Activated CD4-positive, alpha-beta T cell treated with anti-CD3 and anti-CD28 coated beads, Interleukin-2, amount 50 U/mL, for 48 hours (primary cell): ENCODE measurements at regions not wholly inside any gene's neighbourhood (a gene's known extent, or its start where the extent isn't known, plus 50 kb on each side); places are given as distances from the start of the nearest gene placed in this dataset.
"Not testable (repeated sequence)": the region's sequence is repeated elsewhere in the genome, so short reads cannot be mapped to it uniquely, and the experiment has no call there.

ENCODE experiments used
- DNase-seq, 2 experiments: peaks; one replicate each; pipeline ENCODE4 v3.0.0-alpha.2; 2020

DNA sequence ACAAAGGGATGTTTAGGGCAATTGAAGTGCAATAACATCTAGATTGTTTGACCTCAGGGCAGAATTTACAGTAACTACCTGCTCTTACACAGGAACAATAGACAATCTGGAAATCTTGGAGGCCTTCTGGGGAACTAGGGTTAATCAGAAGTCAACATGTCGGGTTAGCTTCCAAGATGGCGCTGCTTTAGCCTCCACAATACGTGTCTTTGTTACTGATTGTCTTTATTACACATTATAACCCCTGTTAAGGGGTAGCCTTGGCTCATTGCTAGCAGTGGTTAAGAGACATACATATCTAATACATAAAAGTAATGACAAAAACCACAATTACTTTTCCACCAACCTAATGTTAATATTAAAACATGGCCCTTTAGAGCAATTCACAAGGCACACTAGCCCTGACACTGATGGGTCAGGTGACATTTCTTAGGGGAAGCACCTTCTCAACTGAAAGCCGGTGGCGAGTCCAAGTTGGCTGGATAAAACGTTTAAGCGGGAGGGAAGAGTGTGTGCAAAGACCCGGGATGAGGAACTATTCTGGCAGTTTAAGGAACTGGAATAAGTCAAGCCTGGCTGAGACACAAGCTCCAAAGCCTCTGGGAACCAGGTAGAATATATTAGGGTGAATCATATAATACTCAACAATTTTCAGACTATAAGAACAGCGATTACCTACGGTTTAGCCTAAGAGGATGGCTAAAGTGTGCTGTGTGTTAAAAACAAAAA lies 236.9 kb downstream of the BCAS1 start:
- DNase-seq, result no peak

DNA sequence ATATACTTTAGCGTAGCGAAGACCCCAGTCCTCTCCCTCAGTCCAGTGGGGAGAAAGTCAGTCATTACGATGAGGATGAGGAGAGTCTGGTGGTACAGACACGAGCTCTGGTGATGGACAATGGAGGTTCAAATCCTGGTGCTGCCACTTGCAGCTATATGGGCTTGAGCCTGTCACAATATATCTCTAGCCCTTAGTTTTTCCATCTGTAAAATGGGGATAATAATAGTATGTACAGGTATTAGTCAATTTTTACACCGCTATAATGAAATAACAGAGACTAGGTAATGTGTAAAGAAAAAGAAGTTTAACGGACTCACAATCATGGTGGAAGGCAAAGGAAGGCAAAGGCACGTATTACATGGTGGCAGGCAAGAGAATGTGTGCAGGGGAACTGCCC lies 237.9 kb downstream of the BCAS1 start:
- no peak for DNase-seq

DNA sequence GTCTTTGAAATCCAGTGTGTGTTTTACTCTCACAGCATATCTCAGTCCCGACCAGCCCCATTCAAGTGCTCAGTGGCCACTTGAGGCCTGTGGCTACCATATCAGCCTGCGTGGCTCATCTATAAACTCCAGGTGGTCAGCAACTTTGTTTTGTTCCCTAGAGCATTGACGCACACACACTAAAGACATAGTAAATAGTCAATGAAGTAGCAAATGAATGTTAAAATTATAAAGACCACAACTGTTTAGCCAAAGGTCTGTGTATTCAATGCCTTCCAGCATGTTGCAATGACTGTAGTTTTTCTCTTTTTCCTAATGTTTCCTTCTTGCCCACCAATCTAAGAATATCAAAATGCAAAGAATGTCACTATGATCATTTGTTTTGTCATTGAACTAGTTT lies 238.2 kb upstream of the ZNF217 start:
- no peak for DNase-seq

DNA sequence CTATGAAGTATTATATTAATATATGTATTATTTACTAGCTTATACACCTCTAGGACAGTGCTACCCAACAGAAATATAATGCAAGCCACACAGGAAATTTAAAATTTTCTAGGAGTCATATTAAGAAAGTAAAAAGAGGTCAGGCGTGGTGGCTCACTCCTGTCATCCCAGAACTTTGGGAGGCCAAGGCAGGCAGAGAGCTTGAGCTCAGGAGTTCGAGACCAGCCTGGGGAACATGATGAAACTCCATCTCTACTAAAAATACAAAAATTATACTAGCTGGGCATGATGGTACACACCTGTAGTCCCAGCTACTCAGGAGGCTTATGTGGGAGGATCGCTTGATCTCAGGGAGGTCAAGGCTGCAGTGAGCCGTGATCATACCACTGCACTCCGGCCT lies 237.6 kb upstream of the ZNF217 start:
- DNase-seq, result no peak

DNA sequence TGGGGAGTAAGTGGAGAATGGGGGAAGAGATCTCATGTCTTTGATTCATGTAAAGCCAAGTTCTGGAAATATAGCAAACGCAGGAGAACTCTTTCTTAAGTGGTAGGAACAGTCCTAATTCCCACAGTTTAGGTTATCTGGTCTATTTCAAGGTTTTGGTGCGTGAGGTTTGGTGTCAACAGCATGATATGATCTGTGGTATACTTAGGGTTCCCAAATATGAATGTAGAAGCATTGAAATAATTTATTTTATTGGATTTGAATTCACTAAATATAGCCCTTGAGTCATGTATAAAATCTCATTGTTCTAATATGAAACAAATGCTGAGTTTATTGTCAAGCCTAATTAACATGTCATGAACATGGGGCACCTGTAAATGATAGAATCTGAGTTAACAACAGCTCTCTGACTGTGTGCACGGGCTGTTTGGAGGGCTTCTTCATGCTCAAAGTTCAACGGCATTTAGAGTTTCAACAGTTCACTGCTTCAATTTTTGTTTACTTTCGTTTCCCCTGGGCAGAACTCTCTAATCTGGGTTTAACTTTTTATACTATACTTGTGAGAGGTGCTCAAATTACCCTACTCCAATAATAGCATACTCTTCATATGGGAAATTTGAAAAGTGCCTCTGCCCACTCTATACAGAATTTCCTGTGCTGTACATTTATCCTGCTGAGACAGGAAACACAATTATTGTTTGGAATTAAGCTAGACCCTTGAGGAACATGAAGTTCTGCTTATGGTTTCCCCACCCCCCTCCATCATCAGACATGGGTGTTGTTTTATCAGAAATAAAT lies 236.3 kb upstream of the ZNF217 start:
- no peak for DNase-seq

DNA sequence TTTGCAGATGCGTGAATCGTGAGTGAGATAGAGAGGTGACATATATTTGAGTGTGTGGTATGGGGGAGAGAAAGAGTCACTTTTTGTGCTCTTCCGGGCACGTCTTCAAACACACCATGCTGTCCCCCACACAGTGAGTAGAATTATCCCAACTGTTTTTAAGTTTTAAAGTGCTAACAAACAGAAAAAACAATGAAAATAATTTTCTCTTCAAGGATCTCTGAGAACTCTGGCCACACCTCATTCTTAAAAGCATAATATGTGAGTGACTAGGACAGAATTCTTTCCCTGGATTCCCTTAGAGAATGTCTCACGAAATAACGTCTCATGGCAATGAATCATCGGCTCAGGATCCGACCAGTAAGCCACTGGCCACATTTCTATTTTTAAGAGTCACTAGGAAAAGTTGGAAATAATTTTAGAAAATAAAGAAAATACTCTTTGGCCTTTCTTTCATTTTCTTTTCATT lies 235.7 kb upstream of the ZNF217 start:
- DNase-seq, result no peak

DNA sequence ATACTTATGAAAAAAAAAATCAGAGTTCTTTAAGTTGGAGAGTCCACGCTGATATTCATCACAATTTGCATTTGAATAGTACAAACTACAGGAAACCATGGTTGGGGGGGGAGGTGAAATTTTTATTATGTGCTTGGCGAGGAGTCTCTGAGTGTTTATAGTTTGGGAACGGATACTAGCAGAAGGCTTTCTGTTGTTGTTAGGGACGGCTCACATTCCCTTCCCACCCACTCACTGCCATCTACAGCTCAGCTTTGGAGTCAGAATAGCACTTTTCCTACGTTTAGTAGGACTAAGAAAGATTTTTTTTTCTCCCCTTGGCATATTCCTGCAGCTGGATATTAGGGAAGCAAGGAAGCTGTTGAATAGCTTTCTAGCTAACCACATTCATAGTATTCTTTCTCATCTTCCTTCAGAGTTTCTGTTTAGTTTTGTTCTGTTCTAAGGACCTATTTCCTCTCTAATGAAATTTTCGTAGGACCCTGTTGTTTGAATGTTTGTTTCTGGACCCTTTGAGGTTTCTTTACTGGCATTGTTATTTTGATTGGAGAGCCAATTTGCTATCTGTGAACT lies 235.1 kb upstream of the ZNF217 start:
- no peak for DNase-seq

DNA sequence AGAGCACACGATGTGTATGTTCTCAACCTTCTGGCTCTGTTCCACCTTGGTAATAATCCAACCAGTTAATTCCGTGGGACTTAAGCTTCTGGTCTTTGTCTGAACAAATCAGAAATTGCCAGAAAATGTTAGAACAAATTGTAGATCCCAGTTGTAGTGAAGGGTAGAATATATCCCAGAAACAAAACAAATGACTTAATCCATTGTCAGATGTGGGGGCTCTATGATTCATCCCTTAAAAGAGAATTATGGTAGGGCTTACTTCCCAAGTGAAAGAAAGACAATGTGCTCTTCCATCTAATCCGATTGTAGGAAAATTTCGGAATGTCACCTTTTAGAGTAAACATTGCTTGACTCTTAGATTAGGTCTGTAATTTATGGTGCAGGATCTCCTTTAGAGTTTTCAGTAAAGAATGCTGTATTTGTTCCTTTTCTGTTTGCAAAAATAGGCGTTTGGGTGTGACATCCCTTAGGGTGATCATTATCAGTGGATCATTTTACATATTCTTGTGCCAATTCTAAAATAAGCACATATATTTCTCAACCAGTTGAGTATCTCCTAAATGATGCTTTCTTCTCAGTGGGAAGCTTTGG lies 234.5 kb upstream of the ZNF217 start:
- no peak for DNase-seq

DNA sequence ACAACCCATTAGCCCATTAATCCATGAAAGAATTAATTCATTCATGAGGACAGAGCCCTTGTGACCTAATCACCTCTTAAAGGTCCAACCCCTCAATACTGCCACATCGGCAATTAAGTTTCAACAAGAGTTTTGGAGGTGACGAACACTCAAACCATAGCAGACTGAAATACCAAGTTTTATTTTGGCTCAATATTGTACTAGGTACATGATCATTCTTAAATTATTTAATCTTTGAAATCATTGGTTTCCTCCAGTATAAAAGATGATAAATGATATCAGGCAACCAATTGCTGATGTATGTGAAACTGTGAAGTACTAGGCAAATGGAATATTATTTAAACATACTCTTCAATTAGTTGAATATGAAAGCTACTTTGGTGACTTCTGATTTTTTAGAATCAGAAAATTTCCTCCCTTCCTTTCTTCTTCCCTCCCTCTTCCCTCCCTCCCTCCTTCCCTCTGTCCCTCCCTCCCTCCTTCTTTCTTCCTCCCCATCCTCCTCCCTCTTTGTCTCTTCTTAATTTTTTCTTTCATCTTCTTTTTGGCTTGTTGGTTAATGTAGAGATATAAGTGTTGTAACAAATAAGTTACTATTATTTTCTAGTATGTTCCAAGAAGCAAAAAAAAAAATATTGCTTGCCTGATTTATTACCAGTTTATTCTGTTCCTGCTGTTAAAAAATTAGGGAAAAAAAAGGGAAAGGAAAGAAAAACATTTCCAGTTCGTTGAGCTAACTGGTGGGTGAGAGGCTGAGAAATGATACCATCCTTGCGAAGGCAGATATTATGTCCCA lies 233.9 kb upstream of the ZNF217 start:
- no peak for DNase-seq

DNA sequence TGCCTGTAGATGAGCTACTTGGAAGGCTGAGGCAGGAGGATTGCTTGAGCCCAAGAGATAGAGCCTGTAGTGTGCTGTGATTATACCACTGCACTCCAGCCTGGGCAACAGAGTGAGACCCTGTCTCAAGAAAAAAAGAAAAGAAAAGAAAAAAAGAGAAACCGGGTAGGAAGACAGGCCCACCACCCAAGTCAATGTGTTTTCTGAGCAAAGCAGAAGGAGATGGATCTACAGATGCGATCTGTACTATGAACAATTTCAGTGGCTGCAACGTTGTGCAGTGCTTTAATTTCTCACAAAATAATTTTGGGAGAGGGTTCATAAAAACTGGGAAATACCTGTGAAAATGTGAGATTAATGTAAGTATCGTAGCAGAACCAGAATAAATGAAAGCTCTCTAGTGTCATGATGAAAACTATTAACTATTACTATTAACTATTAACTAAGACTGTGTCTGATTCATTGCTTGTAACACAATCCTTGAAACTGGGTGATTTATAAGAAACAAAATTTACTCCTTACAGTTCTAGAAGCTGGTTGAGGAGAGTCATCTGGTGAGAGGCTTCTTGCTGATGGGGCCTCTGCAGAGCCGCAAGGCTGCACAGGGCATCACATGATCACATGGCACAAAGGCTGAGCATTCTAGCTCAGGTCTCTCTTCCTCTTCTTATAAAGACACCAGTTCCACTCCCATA lies 233.1 kb upstream of the ZNF217 start:
- no peak for DNase-seq

DNA sequence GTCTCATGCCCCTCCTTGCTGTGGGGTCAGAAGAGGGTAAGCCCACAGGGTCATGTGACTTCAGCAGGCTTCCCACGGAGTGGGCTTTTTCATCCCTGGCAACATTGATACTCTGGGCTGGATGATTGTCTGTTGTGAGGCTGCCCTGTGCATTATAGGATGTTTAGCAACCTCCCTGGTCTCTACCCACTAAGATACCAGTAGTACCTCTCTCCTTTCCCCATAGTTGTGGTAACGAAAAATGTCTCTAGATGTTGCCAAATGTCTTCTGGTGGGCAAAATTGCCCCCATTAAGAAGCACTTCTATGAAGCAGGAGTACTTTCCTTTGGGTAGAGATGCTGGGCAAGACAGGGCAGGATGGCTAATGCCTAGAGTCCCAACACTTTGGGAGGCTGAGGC lies 232.5 kb upstream of the ZNF217 start:
- no peak for DNase-seq

DNA sequence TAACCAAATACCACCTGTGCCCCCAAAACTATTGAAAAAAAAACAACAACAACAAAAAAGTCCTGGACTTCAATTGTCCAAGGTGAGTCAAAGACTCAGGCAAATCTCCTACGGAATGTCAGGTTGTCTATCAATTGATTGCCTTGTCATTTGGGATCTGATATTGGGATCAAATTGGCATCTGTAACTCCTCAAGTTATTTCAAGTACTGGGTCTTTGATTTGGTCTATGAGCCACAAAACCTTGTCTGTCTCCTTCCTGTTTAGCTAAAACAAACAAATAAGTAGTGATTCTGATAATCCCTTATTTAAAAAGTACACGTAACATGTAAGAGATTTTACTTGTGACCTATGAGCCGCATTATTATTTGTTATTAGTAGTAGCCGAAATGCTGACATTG lies 231.6 kb upstream of the ZNF217 start:
- no peak for DNase-seq

DNA sequence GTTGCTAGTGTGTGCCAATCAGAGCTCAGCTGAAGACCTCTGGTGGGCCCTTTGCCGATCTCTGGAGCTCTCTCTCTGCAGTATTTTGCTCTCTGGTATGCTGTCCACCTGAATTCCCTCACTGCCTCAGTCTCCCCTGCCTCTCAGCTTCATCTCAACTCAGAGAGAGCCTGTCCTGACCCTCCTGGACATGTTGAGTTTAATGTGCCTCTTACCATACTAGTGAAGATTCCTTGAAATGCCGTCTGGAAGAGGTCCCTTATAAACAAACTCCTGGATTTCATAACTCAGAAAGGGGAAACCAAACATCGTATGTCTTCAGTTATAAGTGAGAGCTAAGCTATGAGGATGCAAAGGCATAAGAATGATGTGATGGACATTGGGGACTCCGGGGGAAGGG lies 231.1 kb upstream of the ZNF217 start:
- no peak for DNase-seq

DNA sequence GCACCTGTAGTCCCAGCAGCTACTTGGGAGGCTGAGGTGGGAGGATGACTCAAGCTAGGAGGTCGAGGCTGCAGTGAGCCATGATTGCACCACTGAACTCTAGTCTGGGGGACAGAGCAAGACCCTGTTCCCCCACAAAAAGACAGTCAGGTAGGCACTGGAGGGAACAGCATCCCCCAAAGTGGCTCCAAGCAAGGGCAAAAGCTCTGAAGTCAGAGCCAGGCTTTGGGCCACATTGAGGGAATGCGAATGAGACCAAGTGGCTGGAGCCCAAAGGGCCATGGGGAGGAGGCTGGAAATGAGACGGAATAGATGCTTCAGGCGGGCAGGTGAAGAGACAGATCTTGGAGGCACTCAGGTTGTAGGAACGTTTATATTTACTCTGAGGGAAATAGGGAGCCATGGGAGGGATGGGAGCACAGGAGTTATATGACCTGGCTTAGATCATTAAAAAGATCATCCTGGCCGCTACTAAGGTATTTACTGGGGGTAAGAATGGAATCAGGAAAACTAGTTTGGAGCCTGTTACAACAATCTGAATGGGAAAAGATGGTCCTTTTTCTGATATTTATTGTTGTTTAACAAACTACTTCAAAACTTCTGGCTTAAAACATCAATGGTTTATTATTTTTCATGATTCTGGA lies 229.6 kb upstream of the ZNF217 start:
- DNase-seq, result no peak

DNA sequence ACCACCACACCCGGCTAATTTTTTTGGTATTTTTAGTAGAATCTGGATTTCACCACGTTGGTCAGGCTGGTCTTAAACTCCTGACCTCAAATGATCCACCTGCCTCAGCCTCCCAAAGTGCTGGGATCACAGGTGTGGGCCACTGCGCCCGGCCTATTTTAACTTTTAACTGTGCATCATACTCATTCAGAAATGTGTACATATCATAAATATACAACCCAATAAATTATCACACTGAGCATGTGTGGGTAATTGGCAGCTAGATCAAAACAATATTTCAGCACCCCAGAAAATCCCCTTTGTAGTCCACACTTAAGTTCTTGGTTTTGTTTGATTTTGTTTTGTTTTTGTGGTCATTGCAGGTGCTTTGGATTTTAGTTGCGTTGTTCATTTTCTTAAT lies 228.9 kb upstream of the ZNF217 start:
- DNase-seq, result no peak

DNA sequence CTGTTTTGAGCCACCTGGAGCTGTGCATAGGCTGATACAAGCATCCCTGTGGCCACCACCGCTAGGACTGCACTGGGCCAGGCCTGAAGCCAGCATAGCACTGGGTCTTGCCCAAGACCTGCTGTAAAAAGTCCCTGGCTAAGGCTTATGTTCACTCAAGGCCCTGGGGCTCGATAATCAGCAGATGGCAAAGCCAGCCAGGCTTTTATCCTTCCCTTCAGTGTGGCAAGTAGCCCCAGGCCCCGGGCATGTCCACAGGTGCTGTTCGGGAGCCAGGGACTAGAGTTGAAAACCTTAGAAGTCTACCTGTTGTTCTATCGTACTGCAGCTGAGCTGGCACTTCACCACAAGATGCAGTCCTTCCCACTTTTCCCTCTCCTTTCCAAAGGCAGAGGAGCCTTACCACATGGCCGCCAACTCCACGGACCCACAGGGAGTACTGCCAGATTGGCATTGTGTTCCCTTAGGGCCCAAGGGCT lies 226.4 kb upstream of the ZNF217 start:
- no peak for DNase-seq

DNA sequence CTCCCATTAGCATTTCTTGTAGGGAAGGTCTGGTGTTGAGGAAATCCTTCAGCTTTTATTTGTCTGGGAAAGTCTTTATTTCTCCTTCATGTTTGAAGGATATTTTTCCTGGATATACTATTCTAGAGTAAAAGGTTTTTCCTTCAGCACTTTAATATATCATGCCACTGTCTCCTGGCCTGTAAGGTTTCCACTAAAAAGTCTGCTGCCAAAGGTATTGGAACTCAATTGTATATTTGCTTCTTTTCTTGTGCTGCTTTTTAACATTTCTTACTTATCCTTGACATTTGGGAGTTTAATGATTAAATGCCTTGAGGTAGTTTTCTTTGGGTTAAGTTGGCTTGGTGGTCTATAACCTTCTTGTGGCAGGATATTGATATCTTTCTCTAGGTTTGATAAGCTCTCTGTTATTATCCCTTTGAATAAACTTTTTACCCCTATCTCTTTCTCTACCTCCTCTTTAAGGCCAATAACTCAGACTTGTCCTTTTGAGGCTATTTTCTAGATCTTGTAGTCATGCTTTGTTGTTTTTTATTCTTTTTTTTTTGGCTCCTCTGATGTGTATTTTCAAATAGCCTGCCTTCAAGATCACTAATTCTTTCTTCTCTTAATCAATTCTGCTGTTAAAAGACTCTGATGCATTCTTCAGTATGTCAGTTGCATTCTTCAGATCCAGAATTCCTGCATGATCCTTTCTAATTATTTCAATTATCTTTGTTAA lies 225.0 kb upstream of the ZNF217 start:
- DNase-seq, result no peak

DNA sequence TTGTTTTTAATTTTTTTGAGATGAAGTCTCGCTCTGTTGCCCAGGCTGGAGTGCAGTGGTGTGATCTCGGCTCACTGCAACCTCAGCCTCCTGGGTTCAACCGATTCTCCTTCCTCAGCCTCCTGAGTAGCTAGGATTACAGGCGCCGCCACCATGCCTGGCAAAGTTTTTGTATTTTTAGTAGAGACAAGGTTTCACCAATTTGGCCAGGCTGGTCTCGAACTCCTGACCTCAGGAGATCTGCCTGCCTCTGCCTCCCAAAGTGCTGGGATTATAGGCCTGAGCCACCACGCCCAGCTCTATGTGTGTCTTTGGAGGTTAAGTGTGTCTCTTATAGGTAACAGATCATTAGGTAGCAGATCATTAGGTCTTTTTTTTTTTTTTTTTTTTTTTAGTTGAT lies 223.9 kb upstream of the ZNF217 start:
- not testable (repeated sequence) for DNase-seq

DNA sequence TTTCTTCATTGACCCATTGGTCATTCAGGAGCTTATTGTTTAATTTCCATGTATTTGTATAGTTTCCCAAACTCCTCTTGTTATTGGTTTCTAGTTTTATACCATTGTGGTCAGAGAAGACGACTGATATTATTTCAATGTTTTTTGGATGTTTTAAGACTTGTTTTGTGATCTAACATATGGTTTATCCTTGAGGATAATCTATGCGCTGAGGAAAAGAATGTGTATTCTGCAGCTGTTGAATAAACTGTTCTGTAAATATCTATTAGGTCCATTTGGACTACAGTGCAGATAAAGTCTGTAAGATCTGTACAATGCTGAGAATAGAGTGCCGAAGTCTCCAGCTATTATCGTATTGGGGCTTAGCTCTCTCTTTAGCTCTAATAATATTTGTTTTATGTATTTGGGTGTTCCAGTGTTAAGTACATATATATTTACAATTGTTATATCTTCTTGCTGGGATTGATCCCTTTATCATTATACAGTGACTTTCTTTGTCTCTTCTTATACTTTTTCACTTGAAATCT lies 223.3 kb upstream of the ZNF217 start:
- no peak for DNase-seq

DNA sequence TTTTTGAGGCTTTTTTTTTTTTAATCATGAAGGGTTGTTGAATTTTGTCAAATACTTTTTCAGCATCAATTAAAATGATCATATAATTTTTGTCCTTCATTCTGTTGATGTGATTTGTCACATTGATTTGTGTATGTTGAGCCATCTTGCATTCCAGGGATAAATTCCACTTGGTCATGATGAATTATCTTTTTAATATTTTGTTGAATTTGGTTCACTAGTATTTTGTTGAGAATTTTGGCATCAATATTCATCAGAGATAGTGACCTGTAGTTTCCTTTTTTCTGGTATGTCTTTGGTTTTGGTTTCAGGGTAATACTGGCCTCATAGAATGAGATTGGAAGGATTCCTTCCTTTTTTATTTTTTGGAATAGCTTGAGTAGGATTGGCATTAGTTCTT lies 221.9 kb upstream of the ZNF217 start:
- no peak for DNase-seq

DNA sequence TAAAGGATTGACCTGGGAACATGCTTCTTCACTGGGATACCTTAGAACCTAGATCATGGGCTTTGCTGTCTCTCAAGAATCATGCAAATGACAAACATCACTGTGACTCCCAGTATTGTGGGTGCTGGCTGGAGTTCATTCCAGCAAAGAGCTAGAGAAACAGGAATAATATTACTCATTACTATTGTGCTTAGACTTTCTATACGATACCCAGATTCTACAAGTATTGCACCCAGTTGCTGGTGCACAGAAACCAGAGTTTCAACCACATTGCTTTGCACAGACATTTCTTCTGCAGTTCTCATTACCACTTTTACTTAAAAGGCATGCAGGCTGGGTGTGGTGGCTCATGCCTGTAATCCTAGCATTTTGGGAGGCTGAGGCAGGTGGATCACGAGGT lies 220.4 kb upstream of the ZNF217 start:
- DNase-seq, result no peak
